A673 (cell line): ENCODE measurements at regions not wholly inside any gene's neighbourhood (a gene's known extent, or its start where the extent isn't known, plus 50 kb on each side); places are given as distances from the start of the nearest gene placed in this dataset.

Experiments
- BruUV-seq: library from RNA; stranded (reverse); fragments of 400-500 nt; replicated peaks from 2 replicates; lab custom pipeline; 2021; lab: Mats Ljungman, UMichigan
- CTCF ChIA-PET: fragments of 300-600 bp; sonication (Branson Sonifier 250); formaldehyde crosslinking; loops from one replicate; lab custom pipeline; 2022; ENCODE audit warnings: antibody characterized with exemption; lab: Charles Lee
- POLR2A ChIA-PET: fragments of 300-600 bp; sonication (Branson Sonifier 250); formaldehyde crosslinking; loops from one replicate; lab custom pipeline; 2022; ENCODE audit warnings: antibody characterized with exemption; ENCODE audit not compliant: low non-redundant PET; lab: Charles Lee
- DNase-seq: peaks from one replicate; pipeline ENCODE4 v3.0.0-alpha.2; 2015; ENCODE audit warnings: low spot score
- H3K27ac ChIP-seq: fragments of 200-600 bp; sonication (generic); 2 replicates; pipeline ENCODE4 v1.5.1; 2016; ENCODE audit warnings: mixed run types, low read depth, mild to moderate bottlenecking, mixed read lengths, antibody characterized with exemption, low read length; ENCODE audit not compliant: poor library complexity, severe bottlenecking
- H3K27me3 ChIP-seq: fragments of 200-600 bp; sonication (generic); replicated peaks from 2 replicates; pipeline ENCODE4 v1.6.1; 2017; ENCODE audit warnings: mixed run types, low read depth, mild to moderate bottlenecking, mixed read lengths, antibody characterized with exemption, low read length; ENCODE audit not compliant: insufficient read depth, poor library complexity
- H3K36me3 ChIP-seq: fragments of 200-600 bp; sonication (generic); 2 replicates; pipeline ENCODE4 v1.6.1; 2016; ENCODE audit warnings: mixed run types, mild to moderate bottlenecking, mixed read lengths, antibody characterized with exemption, low read length; ENCODE audit not compliant: insufficient read depth, poor library complexity, severe bottlenecking
- H3K4me1 ChIP-seq: fragments of 200-600 bp; sonication (generic); 2 replicates; pipeline ENCODE4 v1.6.1; 2017; ENCODE audit warnings: mixed run types, mild to moderate bottlenecking, mixed read lengths, antibody characterized with exemption, low read length; ENCODE audit not compliant: insufficient read depth, poor library complexity, severe bottlenecking
- H3K4me3 ChIP-seq: fragments of 200-600 bp; sonication (generic); 2 replicates; pipeline ENCODE4 v1.5.1; 2016; ENCODE audit warnings: low read depth, mixed run types, mild to moderate bottlenecking, mixed read lengths, low read length; ENCODE audit not compliant: poor library complexity, severe bottlenecking
- H3K9me3 ChIP-seq: fragments of 200-600 bp; sonication (generic); 2 replicates; pipeline ENCODE4 v1.6.1; 2016; ENCODE audit warnings: mixed run types, low read depth, mild to moderate bottlenecking, mixed read lengths, antibody characterized with exemption, low read length; ENCODE audit not compliant: poor library complexity, severe bottlenecking
- CTCF ChIP-seq: fragments of 300-800, 200-600 bp; sonication (generic); conservative IDR thresholded peaks from 2 replicates; pipeline ENCODE4 v1.5.1; 2017; ENCODE audit warnings: low read depth, mild to moderate bottlenecking, antibody characterized with exemption, low read length, moderate library complexity, mixed read lengths
- EZH2 ChIP-seq: fragments of 200-600 bp; sonication (generic); IDR thresholded peaks from 2 replicates; pipeline ENCODE4 v1.6.1; 2017; ENCODE audit warnings: borderline replicate concordance, low read depth, mild to moderate bottlenecking, mixed read lengths, antibody characterized with exemption, low read length; ENCODE audit not compliant: poor library complexity, severe bottlenecking
- intact Hi-C: fragments of 100-400 bp; cut with micrococcal nuclease; formaldehyde crosslinking; loops from one replicate; pipeline ENCODE4 v1.10.0; 2022; ENCODE audit not compliant: unreplicated experiment

- intact Hi-C loops: no loop called here
- no peaks in the 10 kb centered on the region for H3K4me1 ChIP-seq
- no peaks in the 10 kb centered on the region for H3K36me3 ChIP-seq
- H3K27ac ChIP-seq: no peak overlapping the region
- H3K9me3 ChIP-seq: no peaks in the 10 kb centered on the region
- ChIA-PET POLR2A (no interaction called here), CTCF (no interaction called here)
- DNase-seq: no peak
- H3K4me3 ChIP-seq: no peak overlapping the region
- no TSS peak for BruUV-seq
- H3K27me3 ChIP-seq: no peaks in the 10 kb centered on the region
- TF ChIP-seq EZH2: no peak
- no peak for TF ChIP-seq CTCF
These were observed 978.4 kb upstream of the SPRY2 start for GRCh38 chr13:81319351-81319750.

GRCh38 chr13:81318231-81319019, 977.5 kb upstream of the SPRY2 start:
- intact Hi-C loops: no loop called here
- no peaks in the 10 kb centered on the region for H3K9me3 ChIP-seq
- ChIA-PET POLR2A (no interaction called here), CTCF (no interaction called here)
- TF ChIP-seq EZH2 (no peak), CTCF (no peak)
- BruUV-seq: no TSS peak
- H3K27ac ChIP-seq: no peak overlapping the region
- no peak for DNase-seq
- no peak overlapping the region for H3K4me3 ChIP-seq
- H3K4me1 ChIP-seq: no peaks in the 10 kb centered on the region
- H3K27me3 ChIP-seq: no peaks in the 10 kb centered on the region
- H3K36me3 ChIP-seq: no peaks in the 10 kb centered on the region

- H3K27me3 ChIP-seq: no peaks in the 10 kb centered on the region
- no TSS peak for BruUV-seq
- CTCF ChIA-PET: no interaction called here
- TF ChIP-seq EZH2 (no peak), CTCF (no peak)
- H3K9me3 ChIP-seq: no peaks in the 10 kb centered on the region
- no peak overlapping the region for H3K4me3 ChIP-seq
- POLR2A ChIA-PET: no interaction called here
- DNase-seq: peak; percentile 1
- no peaks in the 10 kb centered on the region for H3K36me3 ChIP-seq
- no peak overlapping the region for H3K27ac ChIP-seq
- H3K4me1 ChIP-seq: no peaks in the 10 kb centered on the region
- intact Hi-C loops: no loop called here
These were observed 973.5 kb upstream of the SPRY2 start for GRCh38 chr13:81314461-81314860.
